Vagina (tissue), 2 donors: ENCODE measurements at regions not wholly inside any gene's neighbourhood (a gene's known extent, or its start where the extent isn't known, plus 50 kb on each side); places are given as distances from the start of the nearest gene placed in this dataset. TPM values are rescaled to one million over a fixed set of nuclear protein-coding genes. Genes with fewer than 3 reads are reported as not detected.

Experiments used
- DNase-seq, 2 donors: peaks; one replicate each; pipeline ENCODE4 v3.0.0-alpha.2; 2017; ENCODE audit errors: extremely low spot score in 2 of 2
- H3K27ac ChIP-seq: fragments of 200-600 bp; sonication (generic); one replicate; pipeline ENCODE4 v1.5.1; 2019
- H3K27me3 ChIP-seq: fragments of 200-600 bp; sonication (generic); one replicate; pipeline ENCODE4 v1.5.1; 2019
- H3K36me3 ChIP-seq, 2 donors: fragments of 200-600 bp; sonication (generic); one replicate each; pipeline ENCODE4 v1.5.1; 2017 to 2019
- H3K4me1 ChIP-seq: fragments of 200-600 bp; sonication (generic); one replicate; pipeline ENCODE4 v1.5.1; 2019
- H3K4me3 ChIP-seq, 2 donors: fragments of 200-600 bp; sonication (generic); 1 replicate in 1 of 2; 2 replicates in 1 of 2; pipeline ENCODE4 v1.5.1; 2016 to 2019
- H3K9me3 ChIP-seq: fragments of 200-600 bp; sonication (generic); one replicate; pipeline ENCODE4 v1.5.1; 2019
- CTCF ChIP-seq, 3 experiments: fragments of 450-650 bp in 2 of 3; fragments of 200-600 bp in 1 of 3; sonication (generic) in 1 of 3; IDR thresholded peaks; one replicate each; pipeline ENCODE4 v1.5.1; 2017 to 2019; ENCODE audit warnings: antibody characterized with exemption in 3 of 3, mild to moderate bottlenecking in 2 of 3, moderate library complexity in 2 of 3
- POLR2A ChIP-seq, 2 donors: fragments of 450-650 bp; IDR thresholded peaks; one replicate each; pipeline ENCODE4 v1.6.1; 2017; ENCODE audit warnings: antibody characterized with exemption in 2 of 2, mild to moderate bottlenecking in 2 of 2, moderate library complexity in 2 of 2
- POLR2AphosphoS5 ChIP-seq, 2 donors: sonication (generic); formaldehyde crosslinking; IDR thresholded peaks; one replicate each; pipeline ENCODE4 v1.9.0; 2017; ENCODE audit warnings: antibody characterized with exemption in 2 of 2, mild to moderate bottlenecking in 2 of 2, low read depth in 1 of 2; ENCODE audit not compliant: insufficient read depth in 1 of 2
- intact Hi-C: fragments of 100-400 bp; cut with DNase I; formaldehyde crosslinking; loops from one replicate; pipeline ENCODE4 v1.15.1; 2023
- small RNA-seq: library from RNA; depleted of rRNA; stranded (forward); fragments of <200 nt; gene quantifications from one replicate; pipeline ENCODE3, GENCODE V24; 2016

- intact Hi-C loops = no loop called here
- H3K4me1 ChIP-seq = no peaks in the 10 kb centered on the region
- DNase-seq = no peak
Observed at GRCh38 chr1:219666242-219666641, 53.3 kb upstream of the ZC3H11B start.

GRCh38 chr1:219665089-219665488 is 52.2 kb upstream of the ZC3H11B start:
- peaks cover 6% of the 10 kb centered on the region for H3K4me1 ChIP-seq
- no peak overlapping the region for H3K27ac ChIP-seq
- H3K36me3 ChIP-seq = no peaks in the 10 kb centered on the region
- intact Hi-C loops = no loop called here
- DNase-seq = no peak
- no peak overlapping the region for H3K4me3 ChIP-seq
- no peak for TF ChIP-seq CTCF (IDR thresholded peaks at IDR 0.05)
- no peaks in the 10 kb centered on the region for H3K27me3 ChIP-seq
- no peaks in the 10 kb centered on the region for H3K9me3 ChIP-seq

More at GRCh38 chr1:219666242-219666641, 53.3 kb upstream of the ZC3H11B start:
- Histone ChIP-seq H3K9me3 (no peaks in the 10 kb centered on the region), H3K27ac (no peak overlapping the region), H3K4me3 (no peak overlapping the region), H3K27me3 (no peaks in the 10 kb centered on the region), H3K36me3 (no peaks in the 10 kb centered on the region)
- no peak for TF ChIP-seq CTCF (IDR thresholded peaks at IDR 0.05)
- no peak for TF ChIP-seq POLR2A (IDR thresholded peaks at IDR 0.05)
- TF ChIP-seq POLR2AphosphoS5 (IDR thresholded peaks at IDR 0.05; ENCODE audit: insufficient read depth in 1 of 2, low read depth in 1 of 2) = no peak

DNA sequence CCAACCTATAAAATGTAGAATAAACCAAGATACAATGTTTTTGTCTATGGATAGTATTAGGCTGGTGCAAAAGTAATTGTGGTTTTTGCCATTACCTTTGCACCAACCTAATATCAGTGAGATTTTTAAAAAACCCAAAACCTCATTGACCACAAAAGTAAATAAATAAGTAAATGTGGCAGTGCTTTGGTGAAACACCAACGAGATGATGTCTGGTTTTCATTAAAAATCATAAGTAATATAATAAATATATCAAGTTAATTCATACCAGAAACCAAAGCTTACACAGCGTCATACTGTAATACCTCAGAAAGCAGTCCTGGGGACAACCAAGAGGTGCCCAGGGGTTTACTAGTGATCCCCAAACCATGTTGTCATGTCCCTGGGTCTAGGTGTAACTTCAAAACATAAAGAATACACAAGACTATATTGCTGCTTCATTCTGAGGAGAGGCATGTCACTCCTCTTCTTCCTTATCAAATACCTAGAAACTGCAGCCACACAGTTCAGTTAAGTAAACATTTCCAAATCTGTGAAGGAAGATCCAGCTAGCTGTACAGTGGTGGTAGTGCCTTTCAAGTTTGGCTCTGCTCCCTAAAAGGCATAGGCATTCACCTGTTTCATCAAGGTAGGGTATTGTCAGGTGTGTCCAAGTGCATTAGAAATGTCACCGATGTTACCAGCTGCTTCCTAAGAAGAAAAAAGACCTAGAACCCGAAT is 51.6 kb upstream of the ZC3H11B start:
- Histone ChIP-seq H3K9me3 (no peaks in the 10 kb centered on the region), H3K36me3 (no peaks in the 10 kb centered on the region), H3K27me3 (no peaks in the 10 kb centered on the region), H3K27ac (no peak overlapping the region), H3K4me3 (no peak overlapping the region), H3K4me1 (peaks cover 6% of the 10 kb centered on the region)
- no peak for DNase-seq
- intact Hi-C loops = no loop called here
- TF ChIP-seq POLR2AphosphoS5 (IDR thresholded peaks at IDR 0.05; ENCODE audit: insufficient read depth in 1 of 2, low read depth in 1 of 2) = no peak
- TF ChIP-seq POLR2A (IDR thresholded peaks at IDR 0.05) = no peak
- TF ChIP-seq CTCF (IDR thresholded peaks at IDR 0.05) = no peak

Small RNA genes in the stretch of these regions (small RNA-seq; reads per million reads assigned to genes)
- gene RNA5SP76 = not detected
